ENCODE measurements at regions not wholly inside any gene's neighbourhood (a gene's known extent, or its start where the extent isn't known, plus 50 kb on each side); places are given as distances from the start of the nearest gene placed in this dataset.
"Not testable (repeated sequence)": the region's sequence is repeated elsewhere in the genome, so short reads cannot be mapped to it uniquely, and the experiment has no call there.

DNA sequence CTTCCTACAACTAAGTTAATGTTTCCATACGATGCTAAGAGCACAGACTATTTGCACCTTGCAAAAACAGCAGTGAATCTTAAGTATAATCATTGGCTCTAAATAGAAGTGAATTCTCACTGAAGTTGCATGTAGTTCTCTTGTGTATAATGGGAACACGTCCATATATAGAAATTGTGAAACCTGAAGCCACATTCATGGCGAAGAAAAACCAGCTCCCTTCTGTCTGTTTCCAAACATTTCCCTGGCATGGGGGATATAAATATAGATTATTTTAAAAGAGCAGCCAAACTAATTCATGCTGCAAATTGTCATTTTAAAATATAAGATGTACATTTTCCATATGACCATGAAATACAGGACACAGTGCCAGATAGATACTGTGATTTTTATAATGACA, 71.1 kb downstream of the TRAM1L1 start:
- Histone ChIP-seq H3K4me1 (ENCODE audit: control insufficient read depth, insufficient read depth, low read length, poor library complexity, severe bottlenecking) (no peaks in the 10 kb centered on the region), H3K27ac (ENCODE audit: insufficient read depth, low read length, poor library complexity, severe bottlenecking) (no peak overlapping the region), H3K27me3 (replicated peaks; ENCODE audit: control insufficient read depth, insufficient read depth, low read length, poor library complexity, severe bottlenecking) (no peaks in the 10 kb centered on the region), H3K36me3 (ENCODE audit: control insufficient read depth, insufficient read depth, low read length) (no peaks in the 10 kb centered on the region), H3K4me3 (ENCODE audit: insufficient read depth, low read depth, low read length, poor library complexity, severe bottlenecking) (no peak overlapping the region), H3K9me3 (ENCODE audit: control insufficient read depth, low read length) (no peaks in the 10 kb centered on the region)
- DNase-seq = no peak

DNA sequence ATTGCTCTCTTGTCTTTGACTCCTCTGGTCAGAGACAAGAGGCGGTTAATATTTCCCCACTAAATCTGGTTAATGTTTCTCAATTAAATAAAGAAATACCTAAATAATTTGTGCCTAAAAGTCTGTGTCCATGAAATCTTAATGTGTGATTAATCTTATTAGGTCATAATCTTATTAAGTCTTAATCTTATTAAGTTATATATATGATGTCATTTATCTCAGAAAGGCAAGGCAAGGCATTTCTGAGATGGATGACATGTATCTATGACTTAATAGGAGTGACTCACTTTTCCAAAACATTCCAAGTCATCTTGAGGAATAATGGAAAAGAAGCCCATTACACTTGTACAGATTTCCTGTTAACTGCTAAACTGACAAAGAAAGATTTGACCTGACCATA, 74.7 kb downstream of the TRAM1L1 start:
- Histone ChIP-seq H3K27me3 (replicated peaks; ENCODE audit: control insufficient read depth, insufficient read depth, low read length, poor library complexity, severe bottlenecking) (no peaks in the 10 kb centered on the region), H3K27ac (ENCODE audit: insufficient read depth, low read length, poor library complexity, severe bottlenecking) (no peak overlapping the region), H3K4me3 (ENCODE audit: insufficient read depth, low read depth, low read length, poor library complexity, severe bottlenecking) (no peak overlapping the region), H3K36me3 (ENCODE audit: control insufficient read depth, insufficient read depth, low read length) (no peaks in the 10 kb centered on the region), H3K4me1 (ENCODE audit: control insufficient read depth, insufficient read depth, low read length, poor library complexity, severe bottlenecking) (no peaks in the 10 kb centered on the region), H3K9me3 (ENCODE audit: control insufficient read depth, low read length) (no peaks in the 10 kb centered on the region)
- DNase-seq = no peak

DNA sequence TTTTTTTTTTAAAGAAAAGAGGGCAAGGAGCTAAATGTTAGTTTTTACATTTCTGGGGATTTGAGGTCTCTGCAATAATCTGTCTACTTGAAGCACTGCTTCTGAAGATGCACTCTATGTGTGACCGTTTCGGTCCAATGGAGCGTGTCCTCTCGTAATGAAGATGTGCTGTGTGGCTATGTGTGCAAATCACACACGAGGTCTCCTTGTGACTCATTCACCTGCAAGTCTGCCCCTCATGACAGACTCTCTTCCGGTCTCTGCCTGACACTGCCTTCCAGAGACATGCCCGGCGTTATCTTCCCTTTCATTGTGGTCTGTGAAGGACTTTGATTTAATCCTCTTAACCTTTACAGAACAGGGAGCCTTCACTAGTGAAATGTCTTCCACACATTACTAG, 84.3 kb downstream of the TRAM1L1 start:
- DNase-seq = no peak
- H3K27me3 ChIP-seq (replicated peaks; ENCODE audit: control insufficient read depth, insufficient read depth, low read length, poor library complexity, severe bottlenecking) = no peaks in the 10 kb centered on the region
- no peaks in the 10 kb centered on the region for H3K36me3 ChIP-seq (ENCODE audit: control insufficient read depth, insufficient read depth, low read length)
- H3K9me3 ChIP-seq (ENCODE audit: control insufficient read depth, low read length) = no peaks in the 10 kb centered on the region
- H3K4me3 ChIP-seq (ENCODE audit: insufficient read depth, low read depth, low read length, poor library complexity, severe bottlenecking) = no peak overlapping the region
- H3K27ac ChIP-seq (ENCODE audit: insufficient read depth, low read length, poor library complexity, severe bottlenecking) = no peak overlapping the region
- H3K4me1 ChIP-seq (ENCODE audit: control insufficient read depth, insufficient read depth, low read length, poor library complexity, severe bottlenecking) = no peaks in the 10 kb centered on the region

DNA sequence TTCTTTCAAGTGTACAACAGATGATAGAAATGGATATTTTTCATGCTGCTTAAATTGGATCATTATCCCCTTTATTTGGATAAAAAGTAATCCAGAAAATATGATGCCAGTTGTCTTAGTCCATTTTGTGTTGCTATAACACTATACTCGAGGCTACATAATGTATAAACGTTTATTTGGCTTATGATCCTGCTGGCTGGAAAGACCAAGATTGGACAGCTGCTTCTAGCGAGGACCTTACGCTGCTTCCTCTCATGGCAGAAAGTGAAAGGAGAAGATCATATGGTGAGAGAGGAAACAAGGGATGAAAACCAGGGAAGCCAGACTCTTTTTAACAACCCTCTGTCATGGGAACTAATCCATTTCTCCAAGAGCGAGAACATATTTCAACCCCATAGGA, 102.7 kb downstream of the TRAM1L1 start:
- Histone ChIP-seq H3K4me1 (ENCODE audit: control insufficient read depth, insufficient read depth, low read length, poor library complexity, severe bottlenecking) (no peaks in the 10 kb centered on the region), H3K9me3 (ENCODE audit: control insufficient read depth, low read length) (no peaks in the 10 kb centered on the region), H3K27me3 (replicated peaks; ENCODE audit: control insufficient read depth, insufficient read depth, low read length, poor library complexity, severe bottlenecking) (no peaks in the 10 kb centered on the region), H3K36me3 (ENCODE audit: control insufficient read depth, insufficient read depth, low read length) (no peaks in the 10 kb centered on the region), H3K4me3 (ENCODE audit: insufficient read depth, low read depth, low read length, poor library complexity, severe bottlenecking) (no peak overlapping the region), H3K27ac (ENCODE audit: insufficient read depth, low read length, poor library complexity, severe bottlenecking) (no peak overlapping the region)
- DNase-seq = no peak

DNA sequence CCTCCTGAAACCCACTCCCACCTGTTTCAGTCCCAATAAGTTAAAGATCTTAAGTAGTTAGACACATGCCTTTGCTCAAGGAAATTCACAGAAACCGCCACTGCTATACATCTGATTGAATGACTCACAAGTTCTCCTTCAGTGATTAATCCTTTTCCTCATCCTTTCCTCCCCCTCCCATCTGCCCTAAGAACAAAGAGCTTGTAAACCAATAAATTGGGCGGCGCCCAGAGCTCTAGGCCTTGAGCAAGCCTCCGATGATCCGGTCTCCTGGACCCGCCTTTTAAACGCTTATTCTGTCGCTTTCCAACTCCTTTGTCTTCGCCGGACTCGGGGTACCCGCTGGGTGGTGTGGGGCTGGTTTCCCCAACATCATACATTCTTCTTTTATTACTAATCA, 104.9 kb downstream of the TRAM1L1 start:
- not testable (repeated sequence) for DNase-seq; H3K4me1 ChIP-seq (ENCODE audit: control insufficient read depth, insufficient read depth, low read length, poor library complexity, severe bottlenecking); H3K27ac ChIP-seq (ENCODE audit: insufficient read depth, low read length, poor library complexity, severe bottlenecking); H3K27me3 ChIP-seq (replicated peaks; ENCODE audit: control insufficient read depth, insufficient read depth, low read length, poor library complexity, severe bottlenecking); H3K36me3 ChIP-seq (ENCODE audit: control insufficient read depth, insufficient read depth, low read length); H3K4me3 ChIP-seq (ENCODE audit: insufficient read depth, low read depth, low read length, poor library complexity, severe bottlenecking); H3K9me3 ChIP-seq (ENCODE audit: control insufficient read depth, low read length)

DNA sequence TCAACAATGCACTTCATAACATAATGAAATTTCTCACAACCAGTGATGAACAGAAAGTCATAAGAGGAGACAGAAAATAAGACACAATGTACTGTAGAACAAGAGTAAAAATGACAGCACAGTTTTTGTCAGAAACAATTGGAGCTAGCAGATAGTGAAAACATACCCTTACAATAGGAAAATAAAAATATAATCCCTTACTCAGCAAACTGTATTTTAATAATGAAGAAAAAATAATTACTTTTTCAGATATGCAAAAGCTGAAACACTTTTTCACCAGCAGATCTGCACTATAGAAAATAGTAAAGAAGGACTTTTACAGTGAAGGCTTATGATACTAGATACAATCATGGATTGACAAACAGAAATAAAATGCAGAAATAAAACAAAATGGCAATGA, 126.3 kb downstream of the TRAM1L1 start:
- Histone ChIP-seq H3K36me3 (ENCODE audit: control insufficient read depth, insufficient read depth, low read length) (no peaks in the 10 kb centered on the region), H3K4me1 (ENCODE audit: control insufficient read depth, insufficient read depth, low read length, poor library complexity, severe bottlenecking) (no peaks in the 10 kb centered on the region), H3K4me3 (ENCODE audit: insufficient read depth, low read depth, low read length, poor library complexity, severe bottlenecking) (no peak overlapping the region), H3K9me3 (ENCODE audit: control insufficient read depth, low read length) (no peaks in the 10 kb centered on the region), H3K27me3 (replicated peaks; ENCODE audit: control insufficient read depth, insufficient read depth, low read length, poor library complexity, severe bottlenecking) (no peaks in the 10 kb centered on the region), H3K27ac (ENCODE audit: insufficient read depth, low read length, poor library complexity, severe bottlenecking) (no peak overlapping the region)
- DNase-seq = no peak

DNA sequence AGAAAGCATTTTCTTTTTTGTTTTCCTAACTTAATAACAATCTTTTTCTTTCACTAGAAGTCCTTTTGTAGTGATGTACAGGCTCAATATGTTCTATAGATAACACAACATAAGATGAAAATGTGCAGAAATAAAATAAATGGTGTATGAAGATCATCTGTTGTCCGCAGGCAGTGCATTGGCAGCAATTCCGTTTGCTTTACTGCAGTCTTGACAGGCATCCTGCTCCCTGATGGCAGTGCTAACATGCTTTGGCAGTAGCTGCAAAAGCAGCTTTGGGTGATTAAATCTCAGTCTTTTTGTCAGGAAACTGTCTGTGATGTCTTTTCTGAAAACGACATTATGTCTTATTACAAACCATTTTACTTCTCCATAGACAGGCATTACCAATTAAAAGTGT, 131.4 kb downstream of the TRAM1L1 start:
- DNase-seq = no peak
- no peak overlapping the region for H3K27ac ChIP-seq (ENCODE audit: insufficient read depth, low read length, poor library complexity, severe bottlenecking)
- no peaks in the 10 kb centered on the region for H3K4me1 ChIP-seq (ENCODE audit: control insufficient read depth, insufficient read depth, low read length, poor library complexity, severe bottlenecking)
- no peaks in the 10 kb centered on the region for H3K9me3 ChIP-seq (ENCODE audit: control insufficient read depth, low read length)
- H3K36me3 ChIP-seq (ENCODE audit: control insufficient read depth, insufficient read depth, low read length) = no peaks in the 10 kb centered on the region
- H3K27me3 ChIP-seq (replicated peaks; ENCODE audit: control insufficient read depth, insufficient read depth, low read length, poor library complexity, severe bottlenecking) = no peaks in the 10 kb centered on the region
- H3K4me3 ChIP-seq (ENCODE audit: insufficient read depth, low read depth, low read length, poor library complexity, severe bottlenecking) = no peak overlapping the region

DNA sequence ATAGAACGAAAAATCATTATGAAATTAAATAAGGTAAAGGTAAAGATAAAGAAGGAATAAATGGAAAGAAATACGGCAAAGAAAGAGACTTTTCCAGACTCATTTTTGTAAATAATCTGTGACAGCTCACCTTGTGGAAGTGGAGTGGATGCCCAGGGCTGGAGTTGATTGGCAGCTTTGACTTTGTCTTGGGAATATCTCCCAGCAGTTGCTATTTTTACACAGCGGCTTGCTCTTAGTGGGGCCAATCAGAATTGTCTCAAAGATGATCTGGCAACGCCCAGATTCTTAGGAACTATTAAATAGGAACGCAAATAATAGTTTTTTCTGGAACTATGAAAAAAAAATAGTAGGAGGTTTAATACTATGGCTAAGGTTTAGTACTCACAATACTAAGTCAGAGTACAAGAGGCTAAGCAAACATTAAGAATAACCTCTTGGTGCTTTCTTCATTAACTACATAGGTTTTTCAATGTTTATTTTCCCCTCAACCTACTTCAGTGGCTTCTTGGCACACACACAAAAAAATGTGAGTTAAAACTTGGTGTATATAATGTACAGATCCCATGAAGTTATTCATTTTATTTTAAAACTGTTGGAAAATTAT, 132.7 kb downstream of the TRAM1L1 start:
- Histone ChIP-seq H3K9me3 (ENCODE audit: control insufficient read depth, low read length) (no peaks in the 10 kb centered on the region), H3K4me3 (ENCODE audit: insufficient read depth, low read depth, low read length, poor library complexity, severe bottlenecking) (no peak overlapping the region), H3K27ac (ENCODE audit: insufficient read depth, low read length, poor library complexity, severe bottlenecking) (no peak overlapping the region), H3K27me3 (replicated peaks; ENCODE audit: control insufficient read depth, insufficient read depth, low read length, poor library complexity, severe bottlenecking) (no peaks in the 10 kb centered on the region), H3K4me1 (ENCODE audit: control insufficient read depth, insufficient read depth, low read length, poor library complexity, severe bottlenecking) (no peaks in the 10 kb centered on the region), H3K36me3 (ENCODE audit: control insufficient read depth, insufficient read depth, low read length) (no peaks in the 10 kb centered on the region)
- no peak for DNase-seq

DNA sequence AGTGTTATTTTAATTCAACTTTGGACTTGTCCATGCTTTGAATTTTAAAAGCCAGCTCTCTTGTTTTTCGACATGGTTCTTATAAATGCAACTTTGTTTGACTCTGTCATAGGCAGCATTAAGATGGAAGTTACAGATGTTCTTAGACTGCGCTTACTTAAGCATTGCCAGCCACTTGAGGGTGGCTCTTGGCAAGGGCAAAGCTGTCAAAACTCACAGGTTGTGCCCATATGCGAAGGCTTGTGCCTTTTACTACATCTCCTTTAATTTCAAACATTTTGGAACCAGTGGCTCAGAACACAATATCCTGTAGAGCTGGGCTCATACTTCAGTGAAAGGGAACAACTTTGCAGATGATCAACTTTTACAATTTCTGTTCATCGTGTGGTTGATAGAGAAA, 135.5 kb downstream of the TRAM1L1 start:
- Histone ChIP-seq H3K4me3 (ENCODE audit: insufficient read depth, low read depth, low read length, poor library complexity, severe bottlenecking) (no peak overlapping the region), H3K4me1 (ENCODE audit: control insufficient read depth, insufficient read depth, low read length, poor library complexity, severe bottlenecking) (no peaks in the 10 kb centered on the region), H3K27me3 (replicated peaks; ENCODE audit: control insufficient read depth, insufficient read depth, low read length, poor library complexity, severe bottlenecking) (no peaks in the 10 kb centered on the region), H3K9me3 (ENCODE audit: control insufficient read depth, low read length) (no peaks in the 10 kb centered on the region), H3K27ac (ENCODE audit: insufficient read depth, low read length, poor library complexity, severe bottlenecking) (no peak overlapping the region), H3K36me3 (ENCODE audit: control insufficient read depth, insufficient read depth, low read length) (no peaks in the 10 kb centered on the region)
- DNase-seq = no peak

DNA sequence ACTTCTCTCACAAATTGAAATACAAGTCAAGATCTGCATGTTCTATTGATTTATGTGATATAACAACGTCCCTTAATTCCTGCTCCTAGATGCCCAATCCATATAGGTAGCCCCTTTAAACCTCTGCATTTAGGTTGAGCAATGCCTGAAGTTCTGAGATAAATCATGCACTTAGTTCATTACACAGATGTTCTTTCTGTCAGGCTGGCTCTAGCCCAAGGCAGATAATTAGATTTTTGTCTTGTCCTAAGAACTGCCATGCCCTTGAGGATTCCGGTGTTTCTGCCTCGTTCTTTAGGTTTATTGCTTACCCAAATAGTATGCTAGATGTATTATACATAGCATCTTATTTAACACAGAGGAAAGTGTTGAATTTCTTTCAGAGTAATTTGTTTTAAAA, 143.1 kb downstream of the TRAM1L1 start:
- Histone ChIP-seq H3K4me3 (ENCODE audit: insufficient read depth, low read depth, low read length, poor library complexity, severe bottlenecking) (no peak overlapping the region), H3K4me1 (ENCODE audit: control insufficient read depth, insufficient read depth, low read length, poor library complexity, severe bottlenecking) (no peaks in the 10 kb centered on the region), H3K36me3 (ENCODE audit: control insufficient read depth, insufficient read depth, low read length) (no peaks in the 10 kb centered on the region), H3K27me3 (replicated peaks; ENCODE audit: control insufficient read depth, insufficient read depth, low read length, poor library complexity, severe bottlenecking) (no peaks in the 10 kb centered on the region), H3K9me3 (ENCODE audit: control insufficient read depth, low read length) (no peaks in the 10 kb centered on the region), H3K27ac (ENCODE audit: insufficient read depth, low read length, poor library complexity, severe bottlenecking) (no peak overlapping the region)
- no peak for DNase-seq

DNA sequence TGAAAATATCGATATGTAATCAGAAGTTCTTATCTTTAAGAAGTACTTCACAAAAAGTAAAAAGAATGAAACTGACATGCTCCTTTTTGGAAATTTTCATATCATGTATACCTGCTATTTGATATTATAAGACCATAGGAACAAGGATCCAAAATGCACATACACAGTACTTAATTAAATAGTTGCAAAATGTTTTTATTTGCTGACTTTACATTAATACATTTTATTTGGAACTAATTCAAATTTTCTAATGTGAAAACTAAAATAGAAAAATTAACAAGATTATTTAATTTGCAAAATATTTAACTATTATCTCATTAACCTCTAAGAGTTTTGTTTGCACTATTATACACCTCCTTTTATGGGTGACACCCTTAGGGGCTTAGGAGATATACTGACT, 155.0 kb downstream of the TRAM1L1 start:
- no peaks in the 10 kb centered on the region for H3K9me3 ChIP-seq (ENCODE audit: control insufficient read depth, low read length)

More for the DNA sequence above, 155.0 kb downstream of the TRAM1L1 start:
- H3K4me1 ChIP-seq (ENCODE audit: control insufficient read depth, insufficient read depth, low read length, poor library complexity, severe bottlenecking) = no peaks in the 10 kb centered on the region
- no peak overlapping the region for H3K27ac ChIP-seq (ENCODE audit: insufficient read depth, low read length, poor library complexity, severe bottlenecking)
- no peaks in the 10 kb centered on the region for H3K36me3 ChIP-seq (ENCODE audit: control insufficient read depth, insufficient read depth, low read length)
- DNase-seq = no peak
- no peak overlapping the region for H3K4me3 ChIP-seq (ENCODE audit: insufficient read depth, low read depth, low read length, poor library complexity, severe bottlenecking)
- H3K27me3 ChIP-seq (replicated peaks; ENCODE audit: control insufficient read depth, insufficient read depth, low read length, poor library complexity, severe bottlenecking) = no peaks in the 10 kb centered on the region
